Esophagus squamous epithelium (tissue), 4 donors: ENCODE measurements at regions not wholly inside any gene's neighbourhood (a gene's known extent, or its start where the extent isn't known, plus 50 kb on each side); places are given as distances from the start of the nearest gene placed in this dataset.

Source experiments
- CTCF ChIP-seq, 6 experiments: fragments of 450-650 bp in 4 of 6; fragments of 200-600 bp in 2 of 6; sonication (generic) in 2 of 6; IDR thresholded peaks; one replicate each; pipeline ENCODE4 v1.5.1; 2016 to 2019; ENCODE audit warnings: antibody characterized with exemption in 6 of 6, mild to moderate bottlenecking in 4 of 6, moderate library complexity in 4 of 6
- POLR2A ChIP-seq, 4 donors: fragments of 450-650 bp; IDR thresholded peaks; one replicate each; pipeline ENCODE4 v1.6.1; 2017; ENCODE audit warnings: antibody characterized with exemption in 4 of 4, mild to moderate bottlenecking in 4 of 4, moderate library complexity in 3 of 4

DNA sequence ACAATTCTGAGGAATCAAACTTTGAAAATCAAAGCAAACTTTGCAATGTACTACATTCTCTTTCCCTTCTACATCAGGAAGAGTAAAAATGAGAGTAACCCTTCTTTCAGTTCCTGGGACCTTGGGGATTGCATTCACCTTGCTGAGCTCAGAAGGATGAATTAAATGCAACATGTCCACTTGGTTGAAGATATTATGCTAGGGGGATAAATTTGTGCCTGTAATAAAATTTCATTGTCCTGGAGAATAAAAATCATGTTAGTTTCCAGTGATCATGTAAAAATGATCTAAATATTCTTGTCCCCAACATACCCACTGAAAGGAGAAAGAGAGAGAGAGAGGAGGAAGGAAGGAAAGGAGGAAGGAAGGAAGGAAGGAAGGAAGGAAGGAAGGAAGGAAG lies 587.1 kb upstream of the NEGR1 start:
- no peak for TF ChIP-seq CTCF (IDR thresholded peaks at IDR 0.05)
- TF ChIP-seq POLR2A (IDR thresholded peaks at IDR 0.05): no peak
